Astrocyte of the hippocampus (primary cell): ENCODE measurements at regions not wholly inside any gene's neighbourhood (a gene's known extent, or its start where the extent isn't known, plus 50 kb on each side); places are given as distances from the start of the nearest gene placed in this dataset.
A peak's percentile ranks its signal among the peaks of the same experiment; 100 is the strongest.

Source experiments
- DNase-seq: peaks from one replicate; pipeline ENCODE4 v3.0.0; 2011; ENCODE audit warnings: low read depth, low spot score

GRCh38 chr2:220539481-220539880 is 912.1 kb downstream of the SLC4A3 start:
- DNase-seq: no peak

DNA sequence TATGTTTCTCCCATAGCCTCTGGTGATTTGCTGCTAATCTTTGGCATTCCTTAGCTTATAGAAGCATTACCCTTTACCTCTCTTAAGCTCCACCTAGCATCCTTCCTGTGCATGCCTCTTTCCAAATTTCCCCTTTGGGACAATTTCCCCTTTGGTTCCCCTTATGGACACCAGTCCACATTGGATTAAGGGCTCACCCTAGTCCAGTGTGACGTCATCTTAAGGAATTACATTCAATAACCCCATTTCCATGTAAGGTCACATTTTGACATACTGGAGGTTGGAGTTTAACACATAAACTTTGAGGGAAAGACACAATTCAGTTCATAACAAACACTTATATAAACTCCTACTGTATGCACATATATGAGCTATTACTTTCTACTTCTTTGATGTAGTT is 916.6 kb downstream of the SLC4A3 start:
- DNase-seq: no peak

DNA sequence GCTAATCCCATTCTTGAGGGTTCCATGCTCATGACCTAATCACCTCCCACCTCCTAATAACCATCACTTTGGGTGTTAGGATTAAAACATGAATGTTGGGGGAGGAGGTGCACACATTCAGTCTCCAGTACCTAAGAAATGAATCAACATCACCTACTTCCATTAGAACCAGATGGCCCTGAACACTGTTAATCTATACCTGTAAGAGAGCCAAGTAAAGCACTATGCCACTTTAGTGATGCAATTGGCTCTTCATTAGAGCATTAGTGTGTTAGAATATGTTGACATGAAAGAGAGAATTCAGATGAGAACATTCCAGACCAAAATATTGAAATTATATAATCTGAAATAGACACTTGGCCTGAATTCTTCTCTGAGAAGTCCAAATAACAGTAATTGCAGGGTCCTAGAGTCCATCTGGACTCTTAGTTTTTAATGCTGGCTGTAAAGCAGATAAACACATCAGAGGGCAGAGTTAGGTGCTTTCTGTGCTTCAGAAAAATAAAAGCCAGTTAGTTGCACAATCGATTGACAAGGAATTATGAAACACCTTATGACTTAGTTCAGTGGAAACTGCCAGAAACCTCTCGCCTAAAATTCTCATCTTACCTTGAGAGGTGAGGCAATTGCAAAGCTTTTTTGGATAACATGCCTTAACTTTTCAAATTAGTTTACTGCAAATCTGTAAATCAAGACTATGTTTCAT is 923.7 kb downstream of the SLC4A3 start:
- DNase-seq: no peak

DNA sequence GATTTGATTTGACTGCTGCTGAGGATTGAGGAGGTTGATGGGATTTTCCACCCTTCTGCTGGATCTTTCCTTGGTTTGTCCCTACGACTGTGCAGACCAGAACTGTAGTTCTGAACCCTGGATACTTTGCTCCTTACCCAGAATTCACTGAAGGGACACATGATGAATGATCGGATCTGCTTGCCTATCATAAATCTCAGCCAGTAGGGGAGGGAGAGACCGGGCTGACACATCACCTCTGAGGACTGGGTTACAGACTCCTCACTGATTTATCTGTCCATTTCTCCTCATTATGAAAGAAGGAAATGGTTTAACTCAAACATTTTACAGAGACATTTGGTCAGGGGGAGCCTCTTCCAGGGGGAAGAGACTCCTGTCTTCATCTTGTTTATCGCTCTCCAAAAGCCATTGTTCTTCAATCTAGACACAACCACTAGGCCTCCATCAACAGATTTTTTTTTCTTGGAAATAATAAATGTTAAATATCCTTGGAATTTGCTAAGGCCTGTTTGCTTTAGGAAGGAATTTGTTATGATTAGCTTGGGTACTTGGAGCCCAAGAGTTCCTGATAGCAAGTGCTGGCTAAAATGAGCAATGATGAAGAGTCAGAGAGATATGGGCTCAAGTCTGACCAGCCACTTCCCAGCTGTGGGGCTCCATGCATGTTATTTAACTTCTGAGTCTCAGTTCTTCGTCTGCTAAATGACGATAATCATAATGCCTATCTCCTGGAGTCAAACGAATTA is 925.5 kb downstream of the SLC4A3 start:
- peak; percentile 33 for DNase-seq

DNA sequence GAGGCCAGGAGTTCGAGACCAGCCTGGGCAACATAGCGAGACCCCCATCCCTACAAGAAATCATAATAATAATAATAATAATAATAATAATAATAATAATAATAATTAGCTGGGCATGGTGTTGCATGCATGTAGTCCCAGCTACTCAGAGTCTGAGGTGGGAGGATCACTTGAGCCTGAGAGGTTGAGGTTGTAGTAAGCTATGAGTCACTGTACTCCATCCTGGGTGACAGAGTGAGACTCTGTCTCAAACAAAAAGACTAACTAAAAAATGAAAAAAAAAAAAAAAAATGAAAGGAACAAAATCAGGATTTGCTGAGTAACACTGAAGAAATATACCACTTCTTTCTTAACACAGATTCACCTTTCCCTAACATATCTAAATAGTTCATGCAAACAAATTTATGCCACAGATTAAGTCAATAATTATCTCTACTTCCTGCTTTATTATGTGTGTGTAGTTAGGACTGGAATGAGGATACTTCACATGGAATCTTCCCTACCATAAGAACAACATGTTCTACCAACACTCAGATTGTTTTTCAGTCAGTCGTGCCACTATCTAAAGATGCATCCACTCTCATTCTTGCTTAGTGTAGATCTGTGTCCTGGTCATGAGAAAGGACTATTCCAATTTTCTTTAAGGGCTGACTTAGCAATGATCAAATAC is 928.7 kb downstream of the SLC4A3 start:
- peak; percentile 19 for DNase-seq

GRCh38 chr2:220556658-220557057 is 929.2 kb downstream of the SLC4A3 start:
- DNase-seq: peak; percentile 81

DNA sequence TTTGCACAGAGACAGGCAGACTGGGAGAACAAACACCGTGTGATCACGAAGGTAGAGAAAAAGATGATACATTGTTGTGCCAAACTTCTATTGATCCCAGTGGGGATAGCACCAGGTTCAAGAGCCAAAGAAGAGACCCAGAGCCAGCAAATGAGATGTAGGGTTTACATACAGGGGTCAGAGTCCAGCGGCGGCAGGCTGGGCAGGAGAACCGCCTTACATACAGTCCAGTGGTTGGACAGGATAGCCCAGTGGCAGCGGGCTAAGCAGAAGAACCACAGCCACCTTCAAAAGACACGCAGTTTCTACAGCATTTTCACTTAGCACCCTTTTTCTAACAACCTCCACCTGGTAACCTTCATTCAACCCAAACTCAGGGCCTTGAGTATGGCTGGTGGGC is 932.8 kb downstream of the SLC4A3 start:
- no peak for DNase-seq

GRCh38 chr2:220562375-220563140 is 935.1 kb downstream of the SLC4A3 start:
- DNase-seq: no peak

- no peak for DNase-seq
Measured at GRCh38 chr2:220568296-220568695, 940.9 kb downstream of the SLC4A3 start.

GRCh38 chr2:220569112-220569897 is 941.9 kb downstream of the SLC4A3 start:
- DNase-seq: no peak

DNA sequence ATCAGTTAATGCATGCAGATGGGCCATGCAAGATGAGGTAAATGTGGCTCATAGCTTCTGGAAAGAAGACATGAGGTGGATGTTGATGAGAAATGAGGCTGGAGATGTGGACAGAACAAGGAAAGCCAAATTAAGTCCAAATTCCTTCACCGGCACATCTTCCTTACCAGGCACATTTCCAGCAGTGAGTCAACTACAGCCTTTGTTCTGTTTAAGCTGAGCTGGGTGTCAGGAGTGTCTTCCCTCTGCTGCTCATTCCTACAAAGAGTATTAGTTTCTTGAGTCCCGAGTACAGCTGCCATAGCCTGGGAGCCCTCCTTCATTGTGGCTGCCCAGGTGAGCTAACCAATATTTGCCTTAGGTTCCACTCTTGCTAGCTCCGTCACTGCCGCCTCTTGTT is 945.0 kb downstream of the SLC4A3 start:
- no peak for DNase-seq

- no peak for DNase-seq
Measured at GRCh38 chr2:220574038-220574437, 946.6 kb downstream of the SLC4A3 start.

DNA sequence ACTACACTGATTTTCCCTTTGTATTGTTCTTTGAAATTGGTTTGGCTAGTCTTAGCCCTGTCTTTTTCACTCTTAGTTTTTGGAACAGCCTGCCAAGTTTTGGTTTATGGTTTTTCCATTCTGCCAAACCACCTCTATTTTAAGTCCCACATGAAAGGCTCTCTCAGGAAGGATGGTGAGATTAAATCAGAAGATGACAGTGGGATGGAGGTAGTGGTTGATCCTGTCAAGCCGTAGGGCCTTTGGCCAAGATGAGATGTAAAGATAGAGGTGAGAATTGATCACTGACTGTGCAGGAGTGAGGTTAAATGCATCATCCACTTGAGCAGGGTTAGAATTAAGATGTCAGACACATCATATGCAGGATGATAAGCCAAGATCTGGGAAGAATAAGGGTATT is 948.5 kb downstream of the SLC4A3 start:
- DNase-seq: peak; percentile 47

- no peak for DNase-seq
Measured at GRCh38 chr2:220579452-220579851, 952.0 kb downstream of the SLC4A3 start.

- no peak for DNase-seq
Measured at GRCh38 chr2:220580113-220580512, 952.7 kb downstream of the SLC4A3 start.

DNA sequence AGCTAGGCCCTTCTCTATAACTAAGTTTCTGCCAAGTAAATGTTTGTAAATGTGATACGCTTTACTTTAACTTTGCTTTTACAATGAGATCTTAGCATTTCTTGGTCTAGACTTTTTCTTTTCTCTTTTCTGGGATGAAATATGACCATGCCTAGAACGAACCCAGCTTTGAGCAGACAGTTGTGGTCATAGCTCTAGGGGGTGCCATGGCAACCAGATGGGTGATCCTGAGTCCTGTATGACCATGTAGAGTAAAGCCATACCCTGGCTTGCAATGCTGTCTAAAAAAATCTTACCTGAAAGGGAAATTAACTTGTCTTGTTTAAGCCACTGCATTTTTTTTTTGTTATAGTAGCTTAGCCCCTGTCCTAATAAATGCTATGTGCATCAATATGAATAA is 956.3 kb downstream of the SLC4A3 start:
- no peak for DNase-seq

DNA sequence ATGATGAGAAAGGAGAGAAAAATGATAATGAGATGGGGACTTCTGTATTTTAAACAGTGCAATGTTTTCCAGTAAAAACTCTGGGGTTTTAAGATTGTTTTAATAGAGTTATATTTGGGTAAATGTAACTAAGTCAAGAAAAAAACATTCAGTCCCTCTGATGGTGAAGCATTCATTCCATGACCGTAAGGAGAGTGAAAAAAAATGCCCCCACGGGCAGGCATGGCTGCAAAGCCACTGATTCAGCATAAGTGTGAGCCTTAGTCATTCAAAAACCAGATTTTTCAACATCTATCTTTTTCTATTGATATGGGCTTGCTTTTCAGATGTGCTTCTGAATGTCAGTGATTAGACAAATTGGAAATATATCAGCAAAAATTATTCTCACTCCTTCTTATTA is 957.8 kb downstream of the SLC4A3 start:
- peak; percentile 11 for DNase-seq

- DNase-seq: no peak
Measured at GRCh38 chr2:220586980-220587530, 959.6 kb downstream of the SLC4A3 start.

DNA sequence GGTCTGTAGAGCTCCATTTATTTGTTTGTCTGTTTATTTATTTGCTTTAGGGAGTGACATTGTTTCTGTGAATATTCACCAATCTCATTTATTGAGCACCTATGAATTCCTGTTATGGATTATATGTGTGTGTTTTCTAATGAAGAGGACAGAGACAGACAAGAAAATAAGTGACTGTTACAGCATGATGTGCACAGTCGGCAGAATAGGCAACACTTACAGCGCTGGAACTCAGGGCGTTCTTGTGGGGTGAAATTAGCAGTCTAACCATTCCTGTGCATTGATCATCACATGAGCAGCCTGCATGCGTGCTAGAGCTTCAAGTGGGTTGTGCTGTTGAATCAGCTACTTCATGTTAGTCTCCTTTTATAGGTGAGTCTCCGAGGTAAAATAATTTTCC is 960.7 kb downstream of the SLC4A3 start:
- DNase-seq: no peak

DNA sequence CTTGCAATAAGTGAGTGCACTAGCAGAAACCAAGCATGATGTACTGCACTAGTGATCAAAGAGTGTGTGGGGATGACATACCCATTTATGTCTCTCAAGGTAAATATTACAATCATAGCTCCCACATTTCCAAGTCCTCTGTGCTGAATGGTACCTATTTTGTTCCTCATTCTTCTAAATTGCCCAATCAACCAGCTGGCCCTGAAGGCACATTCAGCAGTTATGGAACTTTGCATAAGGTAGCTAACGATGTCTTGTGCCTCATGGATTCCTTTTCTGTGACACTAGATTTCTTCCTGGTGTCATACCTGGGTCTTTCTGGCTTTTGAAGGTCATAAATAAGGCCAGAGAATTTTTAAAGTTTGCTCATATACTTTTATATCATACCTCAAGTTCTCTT is 963.0 kb downstream of the SLC4A3 start:
- DNase-seq: no peak

GRCh38 chr2:220593526-220593925 is 966.1 kb downstream of the SLC4A3 start:
- no peak for DNase-seq
